HFFc6 (cell line): ENCODE measurements at regions not wholly inside any gene's neighbourhood (a gene's known extent, or its start where the extent isn't known, plus 50 kb on each side); places are given as distances from the start of the nearest gene placed in this dataset.

ENCODE experiments used
- DNase-seq: peaks from one replicate; pipeline ENCODE4 v3.0.0-alpha.2; 2018
- H3K27ac Mint-ChIP-seq: 2 replicates; pipeline ENCODE4 v1.8.0; 2020; ENCODE audit warnings: mild to moderate bottlenecking, mixed read lengths
- H3K27me3 Mint-ChIP-seq: 2 replicates; pipeline ENCODE4 v1.8.0; 2021; ENCODE audit warnings: mild to moderate bottlenecking, moderate library complexity, mixed read lengths; ENCODE audit not compliant: insufficient read depth
- H3K36me3 Mint-ChIP-seq: 2 replicates; pipeline ENCODE4 v1.8.0; 2021; ENCODE audit warnings: low read depth, mixed read lengths
- H3K4me1 Mint-ChIP-seq: 2 replicates; pipeline ENCODE4 v1.8.0; 2020; ENCODE audit warnings: low read depth, mixed read lengths
- H3K4me3 Mint-ChIP-seq: 2 replicates; pipeline ENCODE4 v1.8.0; 2020; ENCODE audit warnings: mild to moderate bottlenecking, moderate library complexity, mixed read lengths
- H3K9me3 Mint-ChIP-seq: 2 replicates; pipeline ENCODE4 v1.8.0; 2020; ENCODE audit warnings: mild to moderate bottlenecking, mixed read lengths
- CTCF ChIP-seq: fragments of 200-600 bp; sonication (generic); IDR thresholded peaks from 2 replicates; pipeline ENCODE4 v1.5.0; 2021; ENCODE audit warnings: antibody characterized with exemption, mild to moderate bottlenecking

- DNase-seq = no peak
- H3K36me3 Mint-ChIP-seq = no peaks in the 10 kb centered on the region
- H3K27me3 Mint-ChIP-seq = peaks cover 6% of the 10 kb centered on the region
- H3K4me3 Mint-ChIP-seq = no peak overlapping the region
- no peaks in the 10 kb centered on the region for H3K9me3 Mint-ChIP-seq
- peaks cover 6% of the 10 kb centered on the region; the same call in 1 of the 2 replicates for H3K4me1 Mint-ChIP-seq
- no peak overlapping the region for H3K27ac Mint-ChIP-seq
- TF ChIP-seq CTCF = no peak
Measured at GRCh38 chr10:125397608-125398007, 237.2 kb upstream of the CTBP2 start.

- Mint-ChIP-seq H3K27me3 (peaks cover 10% of the 10 kb centered on the region), H3K4me3 (no peak overlapping the region), H3K4me1 (peaks cover 6% of the 10 kb centered on the region; the same call in 1 of the 2 replicates), H3K36me3 (no peaks in the 10 kb centered on the region), H3K9me3 (peaks cover 4% of the 10 kb centered on the region; the same call in 1 of the 2 replicates), H3K27ac (no peak overlapping the region)
- no peak for TF ChIP-seq CTCF
- DNase-seq = peak; percentile 28
Measured at GRCh38 chr10:125396676-125397075, 236.3 kb upstream of the CTBP2 start.

GRCh38 chr10:125392609-125393008, 232.2 kb upstream of the CTBP2 start:
- TF ChIP-seq CTCF = no peak
- H3K9me3 Mint-ChIP-seq = peaks cover 19% of the 10 kb centered on the region
- H3K4me1 Mint-ChIP-seq = peaks cover 6% of the 10 kb centered on the region; the same call in 1 of the 2 replicates
- peaks cover 6% of the 10 kb centered on the region; the same call in 1 of the 2 replicates for H3K27me3 Mint-ChIP-seq
- no peaks in the 10 kb centered on the region for H3K36me3 Mint-ChIP-seq
- no peak overlapping the region for H3K4me3 Mint-ChIP-seq
- no peak overlapping the region for H3K27ac Mint-ChIP-seq
- DNase-seq = no peak

GRCh38 chr10:125392154-125392553, 231.8 kb upstream of the CTBP2 start:
- Mint-ChIP-seq H3K36me3 (no peaks in the 10 kb centered on the region), H3K4me1 (peaks cover 6% of the 10 kb centered on the region; the same call in 1 of the 2 replicates), H3K4me3 (no peak overlapping the region), H3K27me3 (peaks cover 6% of the 10 kb centered on the region; the same call in 1 of the 2 replicates), H3K9me3 (peaks cover 19% of the 10 kb centered on the region), H3K27ac (no peak overlapping the region)
- no peak for DNase-seq
- TF ChIP-seq CTCF = no peak

- Mint-ChIP-seq H3K36me3 (no peaks in the 10 kb centered on the region), H3K27me3 (peaks cover 6% of the 10 kb centered on the region), H3K9me3 (peaks cover 19% of the 10 kb centered on the region), H3K27ac (no peak overlapping the region), H3K4me3 (no peak overlapping the region), H3K4me1 (no peaks in the 10 kb centered on the region)
- no peak for DNase-seq
- no peak for TF ChIP-seq CTCF
Measured at GRCh38 chr10:125389648-125390047, 229.3 kb upstream of the CTBP2 start.

GRCh38 chr10:125379592-125379991, 219.2 kb upstream of the CTBP2 start:
- Mint-ChIP-seq H3K27me3 (peaks cover 14% of the 10 kb centered on the region), H3K36me3 (no peaks in the 10 kb centered on the region), H3K4me3 (no peak overlapping the region), H3K4me1 (no peaks in the 10 kb centered on the region), H3K27ac (no peak overlapping the region), H3K9me3 (no peaks in the 10 kb centered on the region)
- DNase-seq = no peak
- TF ChIP-seq CTCF = no peak
